LNCaP clone FGC (cell line): ENCODE measurements at regions not wholly inside any gene's neighbourhood (a gene's known extent, or its start where the extent isn't known, plus 50 kb on each side); places are given as distances from the start of the nearest gene placed in this dataset.
"Not testable (repeated sequence)": the region's sequence is repeated elsewhere in the genome, so short reads cannot be mapped to it uniquely, and the experiment has no call there.

Experiments
- DNase-seq: peaks from one replicate; pipeline ENCODE4 v3.0.0-alpha.2; 2011; ENCODE audit warnings: low read depth
- H3K4me3 ChIP-seq: 2 replicates; pipeline ENCODE4 v1.5.1; 2011; ENCODE audit warnings: mild to moderate bottlenecking, low read depth, low read length, control low read depth
- TF ChIP-seq, protein P1 (sequence below): IDR thresholded peaks from 2 replicates; pipeline ENCODE4 v1.5.1; 2012; ENCODE audit warnings: mild to moderate bottlenecking; ENCODE audit not compliant: control insufficient read depth, insufficient read depth; ENCODE audit errors: extremely low read depth

DNA sequence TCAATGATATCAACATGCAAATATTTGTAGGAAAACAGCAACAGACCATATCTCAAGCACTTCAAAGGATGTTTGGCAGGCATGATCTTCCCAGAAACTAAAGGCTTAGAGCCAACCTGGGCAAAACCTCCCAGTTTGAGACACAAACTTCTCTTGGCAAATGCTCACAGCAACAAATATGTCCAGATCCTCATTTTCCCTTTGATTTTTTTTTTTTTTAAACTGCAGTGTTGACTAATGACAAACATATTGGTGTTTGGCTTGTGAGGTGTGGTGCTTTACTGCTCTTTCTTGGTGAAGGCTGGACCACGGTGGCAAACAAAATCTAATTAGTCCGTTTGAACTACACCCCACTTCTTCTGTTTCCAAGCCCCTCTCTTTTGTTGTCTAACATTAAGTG, 87.2 kb downstream of the EBLN2 start:
- no peak overlapping the region for H3K4me3 ChIP-seq
- TF ChIP-seq, protein P1, sequence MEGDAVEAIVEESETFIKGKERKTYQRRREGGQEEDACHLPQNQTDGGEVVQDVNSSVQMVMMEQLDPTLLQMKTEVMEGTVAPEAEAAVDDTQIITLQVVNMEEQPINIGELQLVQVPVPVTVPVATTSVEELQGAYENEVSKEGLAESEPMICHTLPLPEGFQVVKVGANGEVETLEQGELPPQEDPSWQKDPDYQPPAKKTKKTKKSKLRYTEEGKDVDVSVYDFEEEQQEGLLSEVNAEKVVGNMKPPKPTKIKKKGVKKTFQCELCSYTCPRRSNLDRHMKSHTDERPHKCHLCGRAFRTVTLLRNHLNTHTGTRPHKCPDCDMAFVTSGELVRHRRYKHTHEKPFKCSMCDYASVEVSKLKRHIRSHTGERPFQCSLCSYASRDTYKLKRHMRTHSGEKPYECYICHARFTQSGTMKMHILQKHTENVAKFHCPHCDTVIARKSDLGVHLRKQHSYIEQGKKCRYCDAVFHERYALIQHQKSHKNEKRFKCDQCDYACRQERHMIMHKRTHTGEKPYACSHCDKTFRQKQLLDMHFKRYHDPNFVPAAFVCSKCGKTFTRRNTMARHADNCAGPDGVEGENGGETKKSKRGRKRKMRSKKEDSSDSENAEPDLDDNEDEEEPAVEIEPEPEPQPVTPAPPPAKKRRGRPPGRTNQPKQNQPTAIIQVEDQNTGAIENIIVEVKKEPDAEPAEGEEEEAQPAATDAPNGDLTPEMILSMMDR, result no peak
- DNase-seq, result peak; percentile 38

DNA sequence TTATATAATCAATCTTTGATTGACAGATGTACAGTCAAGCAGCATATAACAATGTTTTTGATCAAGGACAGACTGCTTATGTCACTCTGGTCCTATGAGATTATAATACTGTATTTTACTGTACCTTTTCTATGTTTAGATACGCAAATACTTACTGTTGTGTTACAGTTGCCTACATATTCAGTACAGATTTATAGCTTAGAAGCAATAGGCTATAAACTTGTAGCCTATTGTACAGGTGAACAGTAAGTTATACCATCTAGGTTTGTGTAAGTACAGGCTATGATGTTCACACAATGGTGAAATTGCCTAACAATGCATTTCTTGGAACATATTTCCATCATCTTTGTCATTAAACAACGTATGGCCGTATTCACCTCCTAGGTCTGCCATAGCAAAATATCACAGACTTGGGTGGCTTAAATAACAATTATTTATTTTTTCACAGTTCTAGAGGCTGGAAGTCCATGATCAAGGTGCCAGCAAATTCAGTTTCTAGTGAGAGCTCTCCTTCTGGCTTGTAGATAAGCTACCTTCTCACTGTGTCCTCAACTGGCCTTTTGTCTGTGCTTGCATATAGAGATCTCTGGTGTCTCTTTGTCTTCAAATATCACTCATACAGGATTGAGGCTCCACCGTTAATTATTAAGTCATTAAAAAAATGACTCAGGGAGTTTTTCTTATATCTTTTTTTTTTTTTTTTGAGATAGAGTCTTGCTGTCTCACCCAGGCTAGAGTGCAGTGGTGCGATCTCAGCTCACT, 89.1 kb downstream of the EBLN2 start:
- no peak overlapping the region for H3K4me3 ChIP-seq
- no peak for DNase-seq
- TF ChIP-seq, protein P1, result no peak

DNA sequence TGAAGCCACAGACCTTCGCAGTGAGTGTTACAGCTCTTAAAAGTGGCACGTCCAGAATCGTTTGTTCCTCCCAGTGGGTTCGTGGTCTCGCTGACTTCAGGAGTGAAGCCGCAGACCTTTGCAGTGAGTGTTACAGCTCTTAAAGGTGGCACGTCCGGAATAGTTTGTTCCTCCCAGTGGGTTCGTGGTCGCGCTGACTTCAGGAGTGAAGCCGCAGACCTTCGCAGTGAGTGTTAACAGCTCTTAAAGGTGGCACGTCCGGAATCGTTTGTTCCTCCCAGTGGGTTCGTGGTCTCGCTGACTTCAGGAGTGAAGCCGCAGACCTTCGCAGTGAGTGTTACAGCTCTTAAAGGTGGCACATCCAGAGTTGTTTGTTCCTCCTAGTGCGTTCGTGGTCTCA, 91.1 kb downstream of the EBLN2 start:
- not testable (repeated sequence) for H3K4me3 ChIP-seq, DNase-seq

DNA sequence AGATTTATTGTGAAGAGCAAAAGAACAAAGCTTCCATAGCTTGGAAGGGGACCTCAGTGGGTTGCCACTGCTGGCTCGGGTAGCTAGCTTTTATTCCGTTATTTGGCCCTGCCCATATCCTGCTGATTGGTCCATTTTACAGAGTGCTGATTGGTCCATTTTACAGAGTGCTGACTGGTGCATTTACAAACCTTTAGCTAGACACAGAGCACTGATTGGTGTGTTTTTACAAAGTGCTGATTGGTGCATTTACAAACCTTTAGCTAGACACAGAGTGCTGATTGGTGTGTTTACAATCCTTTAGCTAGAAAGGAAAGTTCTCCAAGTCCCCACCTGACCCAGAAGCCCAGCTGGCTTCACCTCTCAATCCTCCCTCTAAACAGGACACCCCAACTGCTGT, 91.6 kb downstream of the EBLN2 start:
- DNase-seq, H3K4me3 ChIP-seq: not testable (repeated sequence)

DNA sequence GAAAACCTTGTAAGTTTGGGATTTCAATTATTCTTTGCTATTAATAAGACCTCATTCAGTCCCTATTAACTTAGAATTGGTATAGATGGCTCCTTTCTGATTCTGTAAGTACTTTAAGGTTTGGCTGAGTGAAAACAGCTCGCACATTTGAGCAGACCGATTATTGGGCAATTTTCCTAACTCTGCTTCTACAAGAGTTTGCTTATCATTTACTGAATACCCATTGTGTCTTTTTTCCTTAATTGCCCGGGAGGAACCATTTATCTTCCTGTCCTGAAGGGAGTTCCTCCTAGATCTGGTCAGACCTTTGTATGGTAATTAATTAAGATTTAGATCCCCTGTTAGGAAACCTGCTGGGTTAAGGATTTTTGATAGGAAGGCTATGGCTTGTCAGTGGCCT, 92.8 kb downstream of the EBLN2 start:
- not testable (repeated sequence) for DNase-seq

GRCh38 chr3:73155441-73155840, 94.0 kb downstream of the EBLN2 start:
- H3K4me3 ChIP-seq, result not testable (repeated sequence)

More for the DNA sequence above, 92.8 kb downstream of the EBLN2 start:
- H3K4me3 ChIP-seq, result not testable (repeated sequence)

GRCh38 chr3:73164622-73165021, 103.2 kb downstream of the EBLN2 start:
- no peak for DNase-seq
- TF ChIP-seq, protein P1, result no peak

More at GRCh38 chr3:73155441-73155840, 94.0 kb downstream of the EBLN2 start:
- DNase-seq, result not testable (repeated sequence)

GRCh38 chr3:73175698-73176097, 114.2 kb downstream of the EBLN2 start:
- DNase-seq, result no peak
- TF ChIP-seq, protein P1, result no peak
- no peak overlapping the region for H3K4me3 ChIP-seq

More at GRCh38 chr3:73164622-73165021, 103.2 kb downstream of the EBLN2 start:
- no peak overlapping the region for H3K4me3 ChIP-seq

DNA sequence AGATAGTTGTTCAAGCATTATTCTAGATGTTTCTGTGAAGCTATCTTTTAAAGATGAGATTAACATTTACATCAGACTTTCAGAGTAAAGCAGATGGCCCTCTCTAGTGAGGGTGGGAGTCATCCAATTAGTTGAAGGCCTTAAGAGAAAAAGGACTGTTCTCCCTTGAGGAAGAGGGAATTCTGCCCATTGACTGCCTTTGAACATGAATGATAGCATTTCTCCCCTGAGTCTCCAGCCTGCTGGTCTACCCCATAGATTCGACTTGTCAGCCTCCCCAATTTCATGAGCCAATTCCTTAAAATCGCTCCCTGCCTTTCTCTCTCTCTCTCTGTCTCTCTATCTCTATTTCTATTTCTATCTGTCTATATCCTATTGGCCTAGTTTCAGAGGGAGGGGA, 115.5 kb downstream of the EBLN2 start:
- H3K4me3 ChIP-seq, result no peak overlapping the region
- TF ChIP-seq, protein P1, result no peak
- no peak for DNase-seq
